ENCODE measurements at regions not wholly inside any gene's neighbourhood (a gene's known extent, or its start where the extent isn't known, plus 50 kb on each side); places are given as distances from the start of the nearest gene placed in this dataset.
A peak's percentile ranks its signal among the peaks of the same experiment; 100 is the strongest.

DNA sequence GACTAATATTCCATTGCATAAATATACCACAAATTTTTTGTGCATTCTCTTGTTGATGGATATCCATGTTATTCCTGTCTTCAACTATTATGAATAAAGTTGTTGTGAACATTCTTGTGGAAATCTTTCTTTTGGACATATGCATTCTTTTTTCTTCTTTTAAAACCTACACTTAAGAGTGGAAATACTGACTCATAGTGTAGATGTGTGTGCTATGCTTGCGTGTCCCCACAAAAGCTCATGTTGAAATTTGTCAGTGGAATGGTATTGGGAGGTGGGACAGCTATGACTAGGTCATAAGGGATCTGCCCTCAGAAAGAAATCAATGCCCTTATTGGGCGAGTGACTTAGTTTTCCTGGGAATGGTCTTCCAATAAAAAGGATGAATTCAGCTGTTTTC, 203.6 kb upstream of the PRSS58 start:
- Histone ChIP-seq H3K9me3 (no peaks in the 10 kb centered on the region), H3K27me3 (no peaks in the 10 kb centered on the region), H3K27ac (no peak overlapping the region), H3K4me3 (no peak overlapping the region), H3K4me1 (no peaks in the 10 kb centered on the region), H3K36me3 (no peaks in the 10 kb centered on the region)
- intact Hi-C loops (cut with DNase I), result no loop called here
- peak in 1 of 2 donors; percentile 20 for DNase-seq (ENCODE audit: extremely low spot score in 2 of 2)
- TF ChIP-seq POLR2A (IDR thresholded peaks at IDR 0.05) (no peak), CTCF (IDR thresholded peaks at IDR 0.05) (no peak)

- Histone ChIP-seq H3K9me3 (no peaks in the 10 kb centered on the region), H3K4me1 (no peaks in the 10 kb centered on the region), H3K36me3 (no peaks in the 10 kb centered on the region), H3K27ac (no peak overlapping the region), H3K4me3 (no peak overlapping the region), H3K27me3 (no peaks in the 10 kb centered on the region)
- intact Hi-C loops (cut with DNase I), result no loop called here
- DNase-seq (ENCODE audit: extremely low spot score in 2 of 2), result peak in 1 of 2 donors; percentile 56
- TF ChIP-seq POLR2AphosphoS5 (IDR thresholded peaks at IDR 0.05; ENCODE audit: insufficient read depth in 1 of 2, low read depth in 1 of 2) (no peak), POLR2A (IDR thresholded peaks at IDR 0.05) (no peak), CTCF (IDR thresholded peaks at IDR 0.05) (no peak)
Measured at GRCh38 chr7:142460402-142461117, 202.7 kb upstream of the PRSS58 start.

GRCh38 chr7:142459551-142459963, 201.7 kb upstream of the PRSS58 start:
- no peaks in the 10 kb centered on the region for H3K4me1 ChIP-seq
- no peak overlapping the region for H3K27ac ChIP-seq
- no peaks in the 10 kb centered on the region for H3K27me3 ChIP-seq
- no peaks in the 10 kb centered on the region for H3K36me3 ChIP-seq
- intact Hi-C loops (cut with DNase I), result no loop called here
- peak in 1 of 2 donors; percentile 54 for DNase-seq (ENCODE audit: extremely low spot score in 2 of 2)
- no peak overlapping the region for H3K4me3 ChIP-seq
- no peak for TF ChIP-seq POLR2A (IDR thresholded peaks at IDR 0.05)
- TF ChIP-seq CTCF (IDR thresholded peaks at IDR 0.05), result peak; percentile 4 to 31 (median 17)
- H3K9me3 ChIP-seq, result no peaks in the 10 kb centered on the region

- TF ChIP-seq CTCF (IDR thresholded peaks at IDR 0.05) (no peak), POLR2A (IDR thresholded peaks at IDR 0.05) (no peak), POLR2AphosphoS5 (IDR thresholded peaks at IDR 0.05; ENCODE audit: insufficient read depth in 1 of 2, low read depth in 1 of 2) (no peak)
Measured at GRCh38 chr7:142457146-142457703, 199.4 kb upstream of the PRSS58 start.

DNA sequence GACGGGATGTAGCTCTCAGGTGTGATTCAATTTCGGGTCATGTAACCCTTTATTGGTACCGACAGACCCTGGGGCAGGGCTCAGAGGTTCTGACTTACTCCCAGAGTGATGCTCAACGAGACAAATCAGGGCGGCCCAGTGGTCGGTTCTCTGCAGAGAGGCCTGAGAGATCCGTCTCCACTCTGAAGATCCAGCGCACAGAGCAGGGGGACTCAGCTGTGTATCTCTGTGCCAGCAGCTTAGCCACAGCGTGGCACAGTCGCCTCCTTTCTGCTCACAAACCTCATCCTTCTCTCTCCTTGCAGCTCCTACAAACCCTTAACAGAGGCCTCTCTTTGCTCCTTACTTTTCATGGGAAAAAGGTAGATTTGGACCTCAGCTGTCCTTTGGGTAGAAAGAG, 197.5 kb upstream of the PRSS58 start:
- intact Hi-C loops (cut with DNase I), result no loop called here
- Histone ChIP-seq H3K9me3 (no peaks in the 10 kb centered on the region), H3K27ac (no peak overlapping the region), H3K36me3 (no peaks in the 10 kb centered on the region), H3K4me1 (no peaks in the 10 kb centered on the region), H3K27me3 (no peaks in the 10 kb centered on the region), H3K4me3 (no peak overlapping the region)
- peak in 1 of 2 donors; percentile 58 for DNase-seq (ENCODE audit: extremely low spot score in 2 of 2)
- no peak for TF ChIP-seq CTCF (IDR thresholded peaks at IDR 0.05)
- no peak for TF ChIP-seq POLR2AphosphoS5 (IDR thresholded peaks at IDR 0.05; ENCODE audit: insufficient read depth in 1 of 2, low read depth in 1 of 2)
- no peak for TF ChIP-seq POLR2A (IDR thresholded peaks at IDR 0.05)

More at GRCh38 chr7:142457146-142457703, 199.4 kb upstream of the PRSS58 start:
- intact Hi-C loops (cut with DNase I), result no loop called here
- Histone ChIP-seq H3K27me3 (no peaks in the 10 kb centered on the region), H3K4me3 (no peak overlapping the region), H3K36me3 (no peaks in the 10 kb centered on the region), H3K4me1 (no peaks in the 10 kb centered on the region), H3K27ac (no peak overlapping the region), H3K9me3 (no peaks in the 10 kb centered on the region)
- DNase-seq (ENCODE audit: extremely low spot score in 2 of 2), result peak in 1 of 2 donors; percentile 25

All from vagina (tissue), 2 donors.